Tibial nerve (tissue), 4 donors: ENCODE measurements at regions not wholly inside any gene's neighbourhood (a gene's known extent, or its start where the extent isn't known, plus 50 kb on each side); places are given as distances from the start of the nearest gene placed in this dataset.

Experiments
- CTCF ChIP-seq, 5 experiments: fragments of 200-600 bp in 3 of 5; fragments of 450-650 bp in 2 of 5; sonication (generic) in 3 of 5; IDR thresholded peaks; one replicate each; pipeline ENCODE4 v1.5.1; 2016 to 2019; ENCODE audit warnings: antibody characterized with exemption in 5 of 5, mild to moderate bottlenecking in 3 of 5, moderate library complexity in 2 of 5
- EP300 ChIP-seq, 2 donors: sonication (generic); formaldehyde crosslinking; IDR thresholded peaks; one replicate each; pipeline ENCODE4 v1.6.1; 2017; ENCODE audit warnings: antibody characterized with exemption in 2 of 2, mild to moderate bottlenecking in 1 of 2

DNA sequence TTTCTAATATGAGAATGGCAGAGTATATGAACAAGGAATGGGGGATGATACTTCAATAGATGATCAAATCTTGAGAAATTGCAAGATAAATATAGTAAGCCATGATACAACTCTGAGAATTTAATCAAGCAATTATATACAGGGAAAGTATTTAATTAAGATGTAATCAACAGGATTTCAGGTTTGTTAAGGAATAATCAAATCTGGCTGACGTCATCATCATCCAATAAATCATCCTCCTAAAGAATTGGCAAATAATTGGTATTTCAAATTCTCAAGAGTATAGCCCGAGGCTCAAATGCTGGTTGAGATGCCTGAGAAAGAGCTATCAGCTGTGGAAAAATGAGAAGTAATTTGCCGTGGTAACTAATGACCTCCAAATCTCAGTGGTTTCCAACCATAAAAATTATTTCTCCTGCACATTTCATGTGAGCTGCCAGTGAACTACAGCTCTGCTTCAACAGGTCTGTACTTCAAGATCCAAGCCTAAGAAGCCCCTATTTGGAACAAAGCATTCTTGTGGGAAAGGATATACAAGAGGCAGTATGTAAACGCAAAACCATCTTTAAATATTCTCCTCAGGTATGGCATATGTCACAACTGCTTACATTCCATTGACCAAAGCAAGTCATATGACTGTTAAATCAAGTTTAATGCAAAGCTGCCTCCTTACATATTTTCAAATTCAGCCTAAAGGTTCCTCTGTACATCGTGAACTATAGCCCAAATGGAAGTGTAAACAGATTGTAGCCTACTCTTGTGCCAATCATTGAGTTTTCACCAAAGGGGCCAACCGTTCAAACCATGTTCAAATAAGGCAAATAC is 503.0 kb downstream of the KIF20B start:
- TF ChIP-seq CTCF (IDR thresholded peaks at IDR 0.05) (no peak), EP300 (IDR thresholded peaks at IDR 0.05) (no peak)
